T47D (cell line): ENCODE measurements at regions not wholly inside any gene's neighbourhood (a gene's known extent, or its start where the extent isn't known, plus 50 kb on each side); places are given as distances from the start of the nearest gene placed in this dataset.

Experiments
- DNase-seq, 2 experiments: peaks; one replicate each; pipeline versions ENCODE4 v3.0.0 to v3.0.0-alpha.2; 2011 to 2012; ENCODE audit warnings: low read depth in 1 of 2, low spot score in 1 of 2
- JUND ChIP-seq: IDR thresholded peaks from 2 replicates; pipeline ENCODE4 v1.6.1; 2012; ENCODE audit warnings: low read depth
- in situ Hi-C: cut with HindIII; loops from 2 replicates; pipeline ENCODE4 v1.10.0; 2016; ENCODE audit warnings: low sequenced_read_pairs, low pct_unique_long_range_greater_than_20kb

- TF ChIP-seq JUND: no peak
- in situ Hi-C loops: no loop called here
- no peak for DNase-seq
These were observed 109.3 kb upstream of the MME start for GRCh38 chr3:154970797-154971196.

- in situ Hi-C loops: no loop called here
- DNase-seq: no peak
- no peak for TF ChIP-seq JUND
These were observed 110.8 kb upstream of the MME start for GRCh38 chr3:154969366-154969765.

GRCh38 chr3:154967090-154967489 lies 113.0 kb upstream of the MME start:
- in situ Hi-C loops: no loop called here
- no peak for DNase-seq
- TF ChIP-seq JUND: no peak

GRCh38 chr3:154956815-154957214 lies 123.3 kb upstream of the MME start:
- in situ Hi-C loops: no loop called here
- no peak for TF ChIP-seq JUND

GRCh38 chr3:154955907-154956533 lies 124.1 kb upstream of the MME start:
- TF ChIP-seq JUND: no peak
- in situ Hi-C loops: no loop called here
- DNase-seq: no peak

More at GRCh38 chr3:154956815-154957214, 123.3 kb upstream of the MME start:
- DNase-seq: no peak

- DNase-seq: peak; percentile 33 to 72
- no peak for TF ChIP-seq JUND
- in situ Hi-C loops: no loop called here
These were observed 125.4 kb upstream of the MME start for GRCh38 chr3:154954757-154955156.

GRCh38 chr3:154953538-154953937 lies 126.6 kb upstream of the MME start:
- DNase-seq: no peak
- no peak for TF ChIP-seq JUND
- in situ Hi-C loops: no loop called here

GRCh38 chr3:154952553-154952952 lies 127.6 kb upstream of the MME start:
- no peak for TF ChIP-seq JUND
- in situ Hi-C loops: no loop called here
- DNase-seq: no peak

GRCh38 chr3:154943981-154944380 lies 136.1 kb upstream of the MME start:
- TF ChIP-seq JUND: no peak
- DNase-seq: no peak
- in situ Hi-C loops: no loop called here

GRCh38 chr3:154942827-154943226 lies 137.3 kb upstream of the MME start:
- TF ChIP-seq JUND: no peak
- DNase-seq: no peak
- in situ Hi-C loops: no loop called here

GRCh38 chr3:154936196-154936595 lies 143.9 kb upstream of the MME start:
- TF ChIP-seq JUND: no peak
- in situ Hi-C loops: no loop called here
- DNase-seq: no peak

GRCh38 chr3:154933581-154933980 lies 146.5 kb upstream of the MME start:
- no peak for TF ChIP-seq JUND

GRCh38 chr3:154932633-154933032 lies 147.5 kb upstream of the MME start:
- no peak for TF ChIP-seq JUND
- no peak for DNase-seq
- in situ Hi-C loops: no loop called here

More at GRCh38 chr3:154933581-154933980, 146.5 kb upstream of the MME start:
- in situ Hi-C loops: no loop called here
- no peak for DNase-seq

- no peak for TF ChIP-seq JUND
- in situ Hi-C loops: no loop called here
- DNase-seq: no peak
These were observed 148.6 kb upstream of the MME start for GRCh38 chr3:154931484-154931883.
